IPS-NIHi7 (cell line): ENCODE measurements at regions not wholly inside any gene's neighbourhood (a gene's known extent, or its start where the extent isn't known, plus 50 kb on each side); places are given as distances from the start of the nearest gene placed in this dataset.
A peak's percentile ranks its signal among the peaks of the same experiment; 100 is the strongest.
"Not testable (repeated sequence)": the region's sequence is repeated elsewhere in the genome, so short reads cannot be mapped to it uniquely, and the experiment has no call there.

Experiments used
- DNase-seq: peaks from one replicate; pipeline ENCODE4 v3.0.0; 2012; ENCODE audit warnings: mixed read lengths; ENCODE audit errors: extremely low spot score

DNA sequence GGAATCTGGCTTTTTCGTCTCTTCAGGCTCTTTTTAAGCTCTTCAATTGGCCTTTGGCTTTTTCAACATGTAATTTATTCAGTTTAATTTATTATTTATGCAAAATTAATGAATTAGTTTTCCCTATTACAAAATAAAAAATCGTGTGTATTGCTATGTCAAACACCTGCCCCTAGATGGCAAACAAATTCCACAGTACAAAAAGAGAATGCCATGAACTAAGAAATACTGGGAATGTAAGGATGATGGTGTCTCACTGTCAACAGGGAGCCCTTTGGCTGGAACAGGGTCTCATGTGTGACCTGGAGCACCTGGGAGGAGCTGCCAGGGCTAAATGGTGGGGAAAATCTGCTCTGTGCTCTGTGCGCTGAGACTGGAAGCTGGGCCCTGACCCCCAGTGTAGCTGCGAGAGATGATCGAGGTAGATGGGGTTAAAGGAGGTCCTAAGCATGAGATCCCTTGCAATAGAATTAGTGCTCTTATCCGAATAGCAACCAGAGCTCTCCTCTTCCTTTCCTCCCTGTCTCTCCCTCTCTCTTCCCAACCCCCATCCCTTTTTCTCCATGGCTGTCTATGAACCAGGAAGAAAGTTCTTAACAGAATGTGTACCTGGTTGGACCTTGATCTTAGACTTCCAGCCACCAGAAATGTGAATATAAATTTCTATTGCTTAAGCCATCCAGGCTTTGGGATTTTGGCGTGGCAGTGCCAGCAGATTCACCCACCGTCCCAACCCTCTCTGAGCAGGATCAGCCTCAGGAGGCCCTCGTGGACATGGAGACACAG lies 1183.5 kb downstream of the RPIA start:
- DNase-seq, result not testable (repeated sequence)

DNA sequence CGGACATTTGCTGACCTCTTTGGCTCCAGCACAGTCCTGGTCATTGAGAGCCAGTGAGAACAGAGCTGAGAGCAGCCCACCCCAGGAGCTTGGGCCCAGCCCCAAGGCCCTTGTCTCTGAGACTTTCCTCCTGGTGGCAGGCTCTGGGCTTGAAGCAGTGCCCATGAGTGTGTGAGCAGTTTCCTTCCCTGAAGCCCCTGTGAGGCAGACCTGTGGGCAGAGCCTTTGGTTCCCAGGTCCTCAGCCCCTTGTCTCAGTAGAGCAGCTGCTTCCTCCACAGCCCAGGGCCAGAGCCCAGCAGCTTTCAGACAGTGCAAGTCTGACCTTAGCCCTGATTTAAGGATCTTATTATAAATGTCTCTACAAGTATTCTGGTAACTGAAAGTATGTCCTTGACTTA lies 1185.0 kb downstream of the RPIA start:
- not testable (repeated sequence) for DNase-seq

- DNase-seq, result not testable (repeated sequence)
Observed at GRCh38 chr2:89876878-89877277, 1185.4 kb downstream of the RPIA start.

DNA sequence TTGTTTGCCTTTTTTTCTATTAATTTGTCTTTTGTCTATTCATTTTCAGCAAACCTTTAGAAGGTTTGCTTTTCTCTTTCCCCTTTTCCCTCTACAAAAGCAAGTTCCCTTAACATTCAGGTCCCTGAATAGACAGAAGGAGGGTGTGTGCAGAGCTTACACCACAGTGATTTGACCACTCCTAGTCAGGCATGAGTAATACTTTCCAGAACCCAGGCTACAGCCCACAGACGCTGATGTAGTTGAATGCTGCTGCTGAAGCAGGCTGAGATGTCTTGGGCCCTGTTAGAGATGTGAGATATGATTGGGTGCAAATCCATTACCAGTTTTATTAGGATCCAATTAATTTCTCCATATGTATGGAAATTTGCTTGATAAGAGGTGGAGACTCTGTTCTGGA lies 1191.4 kb downstream of the RPIA start:
- not testable (repeated sequence) for DNase-seq

GRCh38 chr2:89883624-89884023 lies 1192.2 kb downstream of the RPIA start:
- DNase-seq, result not testable (repeated sequence)

GRCh38 chr2:89885071-89885470 lies 1193.6 kb downstream of the RPIA start:
- DNase-seq, result not testable (repeated sequence)

GRCh38 chr2:89888693-89889092 lies 1197.2 kb downstream of the RPIA start:
- not testable (repeated sequence) for DNase-seq

DNA sequence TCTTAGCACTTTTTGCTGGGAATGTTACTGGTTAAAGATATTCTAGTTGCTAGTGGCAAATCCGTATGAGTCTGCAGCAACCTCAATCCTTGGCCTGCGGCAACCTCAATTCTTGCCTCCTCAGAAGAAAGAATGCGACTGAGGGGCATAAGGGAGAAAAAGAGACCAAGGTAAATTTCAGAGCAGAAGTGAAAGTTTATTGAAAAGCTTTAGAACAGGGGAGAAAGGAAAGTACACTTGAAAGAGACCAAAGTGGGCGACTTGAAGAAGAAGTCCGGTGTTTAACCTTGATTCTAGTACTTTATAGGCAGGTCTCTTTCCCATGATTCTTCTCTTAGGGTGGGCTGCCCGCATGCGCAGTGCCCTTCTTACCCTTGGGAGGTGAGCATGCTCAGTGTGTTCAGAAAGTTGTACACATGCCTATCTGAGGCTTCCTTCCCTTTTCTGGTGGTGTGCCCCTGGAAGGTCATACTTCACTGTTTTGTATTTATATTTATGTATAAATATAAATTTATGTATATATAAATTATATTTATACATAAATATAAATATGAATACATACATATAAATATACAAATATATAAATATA lies 1198.8 kb downstream of the RPIA start:
- not testable (repeated sequence) for DNase-seq

DNA sequence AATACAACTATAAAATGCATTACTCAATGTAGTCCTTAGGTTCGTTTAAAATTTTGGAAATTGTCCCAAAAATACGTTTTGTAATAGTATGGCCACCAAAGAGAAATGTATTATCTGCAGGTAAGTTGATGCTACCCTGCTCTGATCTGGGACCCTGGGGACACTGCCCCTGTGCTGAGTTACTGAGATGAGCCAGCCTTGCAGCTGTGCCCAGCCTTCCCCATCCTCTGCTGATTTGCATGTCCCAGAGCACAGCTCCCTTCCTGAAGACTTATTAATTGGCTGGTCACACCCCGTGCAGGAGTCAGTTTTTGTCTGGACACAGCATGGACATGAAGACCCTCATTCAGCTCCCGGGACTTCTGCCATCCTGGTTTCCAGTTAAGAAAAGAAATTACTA lies 1203.5 kb downstream of the RPIA start:
- DNase-seq, result not testable (repeated sequence)

DNA sequence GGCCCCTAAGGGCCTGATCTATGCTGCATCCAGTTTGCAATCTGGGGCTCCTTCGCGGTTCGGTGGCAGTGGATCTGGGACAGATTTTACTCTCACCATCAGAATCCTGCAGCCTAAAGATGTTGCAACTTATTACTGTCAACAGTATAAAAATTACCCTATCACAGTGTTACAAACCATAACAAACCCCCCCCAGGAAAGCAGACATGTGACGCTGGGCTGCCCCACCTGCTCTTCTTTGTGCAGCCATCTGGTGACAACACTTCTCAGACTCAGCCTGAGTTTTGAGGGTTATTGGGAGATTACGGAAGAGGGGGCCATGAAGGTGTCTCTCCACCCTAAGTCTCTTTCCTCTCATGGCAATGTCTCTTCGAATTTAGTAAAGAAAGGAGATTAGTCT lies 1204.2 kb downstream of the RPIA start:
- DNase-seq, result not testable (repeated sequence)

DNA sequence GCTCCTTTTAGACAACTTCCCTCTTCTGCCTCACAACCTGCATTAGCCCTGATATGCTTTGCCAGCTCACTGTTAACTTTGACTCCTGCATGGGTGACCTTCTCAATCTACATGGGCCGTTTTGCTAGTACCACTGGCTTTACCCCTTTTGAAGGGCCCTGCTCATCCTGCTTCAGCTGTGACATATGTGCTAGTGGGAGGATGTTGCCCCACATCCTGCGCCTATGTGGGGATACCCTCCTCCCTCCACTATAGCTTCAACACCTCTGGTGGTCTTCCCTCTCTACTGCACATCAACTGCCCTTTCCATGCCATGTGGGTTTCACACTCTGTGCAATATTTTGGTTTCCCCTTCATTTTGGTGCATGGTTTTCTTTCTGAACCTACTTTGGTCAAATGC lies 1235.5 kb downstream of the RPIA start:
- DNase-seq, result not testable (repeated sequence)

- DNase-seq, result not testable (repeated sequence)
Observed at GRCh38 chr2:89935436-89935835, 1244.0 kb downstream of the RPIA start.

DNA sequence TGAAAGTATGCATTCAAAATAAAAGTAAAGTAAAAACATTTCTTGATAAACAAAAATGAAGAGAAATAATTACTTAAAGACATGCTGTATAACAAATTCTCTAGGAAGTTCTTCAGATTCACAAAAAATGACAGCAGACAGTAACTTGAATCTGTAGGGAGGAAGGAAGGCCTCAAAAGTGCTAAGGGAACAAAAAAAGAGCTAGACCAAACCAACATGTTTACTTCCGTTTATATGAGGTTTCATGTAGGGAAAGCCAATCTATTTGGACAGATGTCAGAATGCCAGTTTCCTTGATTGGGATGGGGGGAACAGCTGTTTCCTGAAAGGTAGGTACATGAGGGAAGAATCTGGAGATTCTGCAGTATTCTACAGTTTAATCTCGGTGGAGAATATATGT lies 1244.5 kb downstream of the RPIA start:
- DNase-seq, result not testable (repeated sequence)

DNA sequence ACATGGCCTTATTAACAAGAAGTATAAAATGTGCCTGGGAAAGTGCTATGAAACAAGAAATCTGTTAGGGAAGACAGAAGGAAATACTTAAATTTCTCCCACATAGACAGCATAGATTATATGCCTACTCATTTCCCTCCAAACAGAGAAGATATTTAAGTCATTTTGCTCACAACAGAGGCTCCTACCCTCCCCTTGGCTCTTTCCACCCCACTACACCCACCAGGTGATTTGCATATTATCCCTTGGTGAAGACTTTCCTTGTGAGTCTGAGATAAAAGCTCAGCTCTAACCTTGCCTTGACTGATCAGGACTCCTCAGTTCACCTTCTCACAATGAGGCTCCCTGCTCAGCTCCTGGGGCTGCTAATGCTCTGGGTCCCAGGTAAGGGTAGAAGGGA lies 1245.1 kb downstream of the RPIA start:
- not testable (repeated sequence) for DNase-seq

GRCh38 chr2:89938756-89939155 lies 1247.3 kb downstream of the RPIA start:
- DNase-seq, result not testable (repeated sequence)

DNA sequence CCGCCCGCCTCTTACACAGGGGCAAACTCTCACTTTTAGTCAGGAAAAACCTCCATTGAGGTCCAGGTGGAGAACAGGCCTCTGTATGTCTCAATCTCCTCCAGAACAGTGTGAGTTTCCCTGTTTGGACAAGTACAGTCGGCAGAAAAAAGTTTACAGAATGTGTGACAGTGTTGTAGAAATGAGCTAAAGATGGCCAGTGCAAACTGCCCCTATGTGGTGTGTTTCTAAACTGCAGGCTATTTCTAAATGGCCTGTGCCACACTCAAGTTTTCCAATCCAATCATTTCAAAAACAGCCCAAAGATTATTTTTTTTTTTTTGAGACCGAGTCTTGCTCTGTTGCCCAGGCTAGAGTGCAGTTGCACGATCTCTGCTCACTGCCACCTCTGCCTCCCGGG lies 1252.8 kb downstream of the RPIA start:
- not testable (repeated sequence) for DNase-seq

DNA sequence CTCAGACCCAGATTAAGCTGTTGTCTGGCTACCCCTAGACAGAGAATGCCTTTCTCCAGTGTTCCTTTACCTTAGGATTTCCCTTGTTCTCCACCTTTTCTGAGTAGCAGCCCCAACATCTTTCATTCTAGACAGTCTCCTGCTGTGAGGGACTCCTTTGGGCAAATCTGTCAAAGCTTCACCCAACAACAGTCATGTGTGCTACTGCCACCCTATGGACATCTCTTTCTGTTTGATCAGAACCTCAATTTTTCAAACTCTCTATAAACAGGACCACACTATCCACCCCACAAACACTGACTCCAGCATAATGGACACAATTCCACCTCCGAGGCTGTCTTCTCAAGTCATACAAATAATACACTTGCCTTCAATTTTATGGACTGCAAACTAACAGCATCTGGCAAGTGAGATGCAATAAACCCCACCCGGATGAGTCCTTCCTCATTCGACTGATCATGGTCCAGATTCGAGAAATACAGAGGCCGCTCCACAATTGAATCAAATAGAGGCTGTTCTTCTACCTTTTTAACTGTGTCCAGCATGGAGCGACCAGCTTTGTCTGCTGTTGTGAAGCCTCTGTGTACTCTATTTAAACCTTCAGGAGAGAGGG lies 1253.6 kb downstream of the RPIA start:
- not testable (repeated sequence) for DNase-seq

- DNase-seq, result not testable (repeated sequence)
Observed at GRCh38 chr2:89947208-89947815, 1255.8 kb downstream of the RPIA start.

- not testable (repeated sequence) for DNase-seq
Observed at GRCh38 chr2:89948102-89948501, 1256.6 kb downstream of the RPIA start.

GRCh38 chr2:89950807-89951206 lies 1259.3 kb downstream of the RPIA start:
- DNase-seq, result not testable (repeated sequence)

GRCh38 chr2:89957236-89957635 lies 1265.8 kb downstream of the RPIA start:
- DNase-seq, result peak; percentile 0

DNA sequence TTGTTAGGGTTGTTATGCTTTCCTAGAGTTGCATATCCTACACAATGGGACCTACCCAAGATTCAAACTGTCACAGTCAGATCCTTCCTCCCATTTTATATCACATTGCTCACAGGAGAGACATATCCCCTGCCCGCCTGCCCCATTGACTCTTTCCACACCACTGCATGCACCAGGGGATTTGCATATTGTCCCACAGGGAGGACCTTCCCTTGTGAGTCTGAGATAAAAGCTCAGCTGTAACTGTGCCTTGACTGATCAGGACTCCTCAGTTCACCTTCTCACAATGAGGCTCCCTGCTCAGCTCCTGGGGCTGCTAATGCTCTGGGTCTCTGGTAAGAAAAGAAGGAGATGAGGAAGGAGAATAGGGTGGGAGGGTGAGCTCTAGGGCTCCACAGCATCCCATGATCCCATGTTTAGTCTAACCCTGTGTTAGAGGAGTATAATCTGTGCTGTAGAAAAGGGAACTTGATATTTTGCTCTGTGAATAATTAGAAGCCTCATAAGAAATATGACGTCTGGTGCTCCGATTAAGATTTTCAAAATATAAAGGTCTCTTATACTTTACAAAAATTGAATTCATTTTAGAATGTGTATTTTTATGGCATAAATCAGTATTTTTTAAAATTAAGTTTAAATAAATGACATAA lies 1268.4 kb downstream of the RPIA start:
- DNase-seq, result not testable (repeated sequence)
